ENCODE measurements at regions not wholly inside any gene's neighbourhood (a gene's known extent, or its start where the extent isn't known, plus 50 kb on each side); places are given as distances from the start of the nearest gene placed in this dataset.

- ATAC-seq (ENCODE audit: low read depth) (peak; percentile 78), DNase-seq (ENCODE audit: low spot score) (no peak)
- peaks cover 3% of the 10 kb centered on the region for H3K4me1 ChIP-seq (ENCODE audit: insufficient read depth, poor library complexity, severe bottlenecking)
- H3K4me3 ChIP-seq (ENCODE audit: severe bottlenecking), result no peak overlapping the region
- no peaks in the 10 kb centered on the region for H3K9me3 ChIP-seq (ENCODE audit: severe bottlenecking)
- H3K27me3 ChIP-seq (ENCODE audit: insufficient read depth, poor library complexity, severe bottlenecking), result no peaks in the 10 kb centered on the region
- no peak overlapping the region for H3K27ac ChIP-seq (ENCODE audit: poor library complexity, severe bottlenecking)
- TF ChIP-seq CTCF (IDR thresholded peaks at IDR 0.05; ENCODE audit: poor library complexity, severe bottlenecking), result no peak
- H3K36me3 ChIP-seq (ENCODE audit: low read depth), result no peaks in the 10 kb centered on the region
These were observed 248.6 kb upstream of the DAPK1 start for GRCh38 chr9:87249029-87249428.

GRCh38 chr9:87250205-87250604 is 247.5 kb upstream of the DAPK1 start:
- DNase-seq (ENCODE audit: low spot score), result no peak

GRCh38 chr9:87255431-87256155 is 242.1 kb upstream of the DAPK1 start:
- H3K4me3 ChIP-seq (ENCODE audit: severe bottlenecking), result no peak overlapping the region
- DNase-seq (ENCODE audit: low spot score) (no peak), ATAC-seq (ENCODE audit: low read depth) (no peak)
- H3K36me3 ChIP-seq (ENCODE audit: low read depth), result no peaks in the 10 kb centered on the region
- no peak overlapping the region for H3K27ac ChIP-seq (ENCODE audit: poor library complexity, severe bottlenecking)
- no peaks in the 10 kb centered on the region for H3K9me3 ChIP-seq (ENCODE audit: severe bottlenecking)
- TF ChIP-seq CTCF (IDR thresholded peaks at IDR 0.05; ENCODE audit: poor library complexity, severe bottlenecking), result no peak
- no peaks in the 10 kb centered on the region for H3K27me3 ChIP-seq (ENCODE audit: insufficient read depth, poor library complexity, severe bottlenecking)
- no peaks in the 10 kb centered on the region for H3K4me1 ChIP-seq (ENCODE audit: insufficient read depth, poor library complexity, severe bottlenecking)

More at GRCh38 chr9:87250205-87250604, 247.5 kb upstream of the DAPK1 start:
- Histone ChIP-seq H3K9me3 (ENCODE audit: severe bottlenecking) (no peaks in the 10 kb centered on the region), H3K27ac (ENCODE audit: poor library complexity, severe bottlenecking) (no peak overlapping the region), H3K36me3 (ENCODE audit: low read depth) (no peaks in the 10 kb centered on the region), H3K4me3 (ENCODE audit: severe bottlenecking) (no peak overlapping the region), H3K27me3 (ENCODE audit: insufficient read depth, poor library complexity, severe bottlenecking) (no peaks in the 10 kb centered on the region), H3K4me1 (ENCODE audit: insufficient read depth, poor library complexity, severe bottlenecking) (peaks cover 3% of the 10 kb centered on the region)
- ATAC-seq (ENCODE audit: low read depth), result no peak
- TF ChIP-seq CTCF (IDR thresholded peaks at IDR 0.05; ENCODE audit: poor library complexity, severe bottlenecking), result no peak

- ATAC-seq (ENCODE audit: low read depth) (peak; percentile 36; the same call in 1 of the 3 replicates), DNase-seq (ENCODE audit: low spot score) (no peak)
- Histone ChIP-seq H3K27ac (ENCODE audit: poor library complexity, severe bottlenecking) (no peak overlapping the region), H3K36me3 (ENCODE audit: low read depth) (no peaks in the 10 kb centered on the region), H3K4me1 (ENCODE audit: insufficient read depth, poor library complexity, severe bottlenecking) (no peaks in the 10 kb centered on the region), H3K9me3 (ENCODE audit: severe bottlenecking) (no peaks in the 10 kb centered on the region), H3K4me3 (ENCODE audit: severe bottlenecking) (no peak overlapping the region), H3K27me3 (ENCODE audit: insufficient read depth, poor library complexity, severe bottlenecking) (no peaks in the 10 kb centered on the region)
- TF ChIP-seq CTCF (IDR thresholded peaks at IDR 0.05; ENCODE audit: poor library complexity, severe bottlenecking), result no peak
These were observed 240.7 kb upstream of the DAPK1 start for GRCh38 chr9:87256973-87257372.

Data from RWPE2 (cell line).